GM12892 (cell line): ENCODE measurements at regions not wholly inside any gene's neighbourhood (a gene's known extent, or its start where the extent isn't known, plus 50 kb on each side); places are given as distances from the start of the nearest gene placed in this dataset.

Experiments
- POLR2A ChIP-seq: IDR thresholded peaks from 2 replicates; pipeline ENCODE4 v1.6.1; 2011; ENCODE audit warnings: low read depth, low read length, control low read depth
- TAF1 ChIP-seq: IDR thresholded peaks from 2 replicates; pipeline ENCODE4 v1.6.1; 2011; ENCODE audit warnings: low read depth, mild to moderate bottlenecking, control low read depth, low read length, borderline replicate concordance

DNA sequence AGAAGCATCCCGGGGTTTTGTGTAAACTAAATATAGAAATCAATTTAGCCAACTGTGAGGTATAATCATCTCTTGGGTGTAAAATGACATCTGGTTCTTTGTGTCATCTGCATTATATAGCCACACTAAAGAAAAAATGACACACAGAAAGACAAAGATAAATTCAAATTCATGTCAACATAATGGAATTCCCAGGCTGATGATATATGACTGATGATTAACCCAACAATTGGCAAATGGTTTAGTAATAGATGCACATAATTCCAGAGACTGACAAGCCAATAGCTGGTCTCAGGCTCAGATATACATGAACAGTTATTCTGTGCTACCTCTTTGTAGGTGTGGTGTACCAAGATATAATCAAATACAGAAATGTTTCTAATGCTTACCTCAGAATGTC lies 375.4 kb upstream of the PITX2 start:
- no peak for TF ChIP-seq TAF1
- no peak for TF ChIP-seq POLR2A
